HCT116 (cell line): ENCODE measurements at regions not wholly inside any gene's neighbourhood (a gene's known extent, or its start where the extent isn't known, plus 50 kb on each side); places are given as distances from the start of the nearest gene placed in this dataset.

Source experiments
- ATAC-seq: fragments of 200-7000 bp; cut with Tn5 transposase; 2 replicates; pipeline ENCODE4 v1.9.1; 2020; ENCODE audit warnings: mild to moderate bottlenecking, moderate library complexity
- BruUV-seq: library from RNA; stranded (reverse); fragments of 400-500 nt; replicated peaks from 2 replicates; lab custom pipeline; 2021; lab: Mats Ljungman, UMichigan
- CTCF ChIA-PET: fragments of 300-600 bp; sonication (Branson Sonifier 250); formaldehyde crosslinking; loops from one replicate; lab custom pipeline; 2021; ENCODE audit warnings: antibody characterized with exemption; lab: Charles Lee
- POLR2A ChIA-PET: fragments of 300-600, 350-600 bp; sonication (Branson Sonifier 250); formaldehyde crosslinking; loops from one replicate; lab custom pipeline; 2021; ENCODE audit warnings: antibody characterized with exemption; lab: Charles Lee
- RAD21 ChIA-PET, 2 experiments: fragments of 300-600 bp; sonication (Branson Sonifier 250); formaldehyde crosslinking; loops; one replicate each; lab custom pipeline; 2023; ENCODE audit warnings: low total read pairs in 2 of 2; ENCODE audit not compliant: uncharacterized antibody in 2 of 2, unreplicated experiment in 2 of 2, low non-redundant PET in 1 of 2; lab: Charles Lee
- DNase-seq: peaks from one replicate; pipeline ENCODE4 v3.0.0-alpha.2; 2010; ENCODE audit warnings: low read depth, low spot score
- H2AFZ ChIP-seq: fragments of 200-600 bp; shearing (Covaris generic), sonication (generic); 2 replicates; pipeline ENCODE4 v1.6.1; 2017; ENCODE audit warnings: low read depth, mixed run types, mixed read lengths, antibody characterized with exemption, low read length; ENCODE audit not compliant: poor library complexity, severe bottlenecking
- H3K27ac ChIP-seq: 2 replicates; pipeline ENCODE4 v1.5.1; 2012; ENCODE audit warnings: low read depth, low read length
- H3K27me3 ChIP-seq: fragments of 200-600 bp; sonication (generic); 2 replicates; pipeline ENCODE4 v1.6.1; 2016; ENCODE audit warnings: mixed run types, low read length, mixed read lengths; ENCODE audit not compliant: insufficient read depth
- H3K36me3 ChIP-seq, 2 experiments: fragments of 200-500 bp in 1 of 2; fragments of 200-600 bp in 1 of 2; sonication (Bioruptor generic) in 1 of 2; sonication (generic) in 1 of 2; 2 replicates each; pipeline versions ENCODE4 v1.5.1 to v1.6.1; 2014 to 2016; ENCODE audit warnings: low read length in 2 of 2, inconsistent platforms in 1 of 2, mixed read lengths in 1 of 2, mixed run types in 1 of 2; ENCODE audit not compliant: insufficient read depth in 2 of 2, control insufficient read depth in 1 of 2
- H3K4me1 ChIP-seq, 2 experiments: fragments of 200-600 bp in 1 of 2; sonication (generic) in 1 of 2; 2 replicates each; pipeline versions ENCODE4 v1.5.1 to v1.6.1; 2012 to 2017; ENCODE audit warnings: low read length in 2 of 2, inconsistent platforms in 1 of 2, mild to moderate bottlenecking in 1 of 2, mixed read lengths in 1 of 2, mixed run types in 1 of 2, moderate library complexity in 1 of 2; ENCODE audit not compliant: insufficient read depth in 2 of 2, control insufficient read depth in 1 of 2
- H3K4me2 ChIP-seq: fragments of 200-600 bp; sonication (generic); 2 replicates; pipeline ENCODE4 v1.6.1; 2017; ENCODE audit warnings: mixed run types, low read length, mixed read lengths
- H3K4me3 ChIP-seq, 2 experiments: fragments of 200-600 bp in 1 of 2; sonication (generic) in 1 of 2; replicated peaks in 1 of 2; 2 replicates each; pipeline ENCODE4 v1.5.1; 2011 to 2016; ENCODE audit warnings: low read length in 2 of 2, control low read depth in 1 of 2, low read depth in 1 of 2, mild to moderate bottlenecking in 1 of 2, mixed read lengths in 1 of 2, mixed run types in 1 of 2
- H3K79me2 ChIP-seq: fragments of 200-600 bp; sonication (generic); 2 replicates; pipeline ENCODE4 v1.6.1; 2017; ENCODE audit warnings: mild to moderate bottlenecking, mixed run types, low read length, moderate library complexity, mixed read lengths; ENCODE audit not compliant: insufficient read depth
- H3K9ac ChIP-seq: fragments of 200-600 bp; sonication (generic); 2 replicates; pipeline ENCODE4 v1.6.1; 2016; ENCODE audit warnings: low read length, mixed read lengths
- H3K9me2 ChIP-seq: fragments of 200-600 bp; sonication (generic), shearing (Covaris generic); 2 replicates; pipeline ENCODE4 v1.6.1; 2017; ENCODE audit warnings: mixed run types, mild to moderate bottlenecking, moderate library complexity; ENCODE audit not compliant: insufficient read depth
- H3K9me3 ChIP-seq, 2 experiments: fragments of 200-500 bp in 1 of 2; fragments of 200-600 bp in 1 of 2; sonication (Bioruptor generic) in 1 of 2; sonication (generic) in 1 of 2; 2 replicates each; pipeline ENCODE4 v1.6.1; 2014 to 2017; ENCODE audit warnings: low read length in 2 of 2, mixed read lengths in 2 of 2, inconsistent platforms in 1 of 2, low read depth in 1 of 2, mild to moderate bottlenecking in 1 of 2, mixed run types in 1 of 2, moderate library complexity in 1 of 2; ENCODE audit not compliant: control insufficient read depth in 1 of 2, insufficient read depth in 1 of 2
- H4K20me1 ChIP-seq: fragments of 200-600 bp; sonication (generic), shearing (Covaris generic); 2 replicates; pipeline ENCODE4 v1.6.1; 2017; ENCODE audit warnings: mixed run types, mild to moderate bottlenecking, moderate library complexity; ENCODE audit not compliant: insufficient read depth
- ATF3 ChIP-seq: IDR thresholded peaks from 2 replicates; pipeline ENCODE4 v1.6.1; 2012
- CBX3 ChIP-seq: IDR thresholded peaks from 2 replicates; pipeline ENCODE4 v1.6.1; 2012; ENCODE audit warnings: low read depth
- CEBPB ChIP-seq: IDR thresholded peaks from 2 replicates; pipeline ENCODE4 v1.6.1; 2012; ENCODE audit warnings: low read depth
- CTCF ChIP-seq, 3 experiments: fragments of 200-600 bp in 1 of 3; sonication (generic) in 1 of 3; IDR thresholded peaks in 2 of 3; conservative IDR thresholded peaks in 1 of 3; 2 replicates each; pipeline ENCODE4 v1.5.1; 2012 to 2017; ENCODE audit warnings: low read depth in 2 of 3, low read length in 2 of 3, antibody characterized with exemption in 1 of 3, borderline replicate concordance in 1 of 3, control low read depth in 1 of 3, mild to moderate bottlenecking in 1 of 3, mixed read lengths in 1 of 3, mixed run types in 1 of 3, moderate library complexity in 1 of 3; ENCODE audit not compliant: insufficient read depth in 1 of 3
- ELF1 ChIP-seq: IDR thresholded peaks from 2 replicates; pipeline ENCODE4 v1.6.1; 2012; ENCODE audit warnings: low read depth, borderline replicate concordance
- FOSL1 ChIP-seq: IDR thresholded peaks from 2 replicates; pipeline ENCODE4 v1.6.1; 2012; ENCODE audit warnings: low read depth
- POLR2A ChIP-seq: IDR thresholded peaks from 2 replicates; pipeline ENCODE4 v1.7.0; 2011; ENCODE audit warnings: borderline replicate concordance; ENCODE audit not compliant: insufficient read depth, insufficient read length; ENCODE audit errors: extremely low read depth
- SP1 ChIP-seq: IDR thresholded peaks from 2 replicates; pipeline ENCODE4 v1.6.1; 2012; ENCODE audit warnings: low read depth
- YY1 ChIP-seq: IDR thresholded peaks from 2 replicates; pipeline ENCODE4 v1.6.1; 2011; ENCODE audit warnings: low read length, low read depth, moderate library complexity, mild to moderate bottlenecking; ENCODE audit not compliant: insufficient replicate concordance; ENCODE audit errors: extremely low read depth
- ZFX ChIP-seq: fragments of 450-650 bp; IDR thresholded peaks from 2 replicates; pipeline ENCODE4 v1.6.1; 2017
- ZNF274 ChIP-seq: fragments of 200-500 bp; sonication (Bioruptor generic); IDR thresholded peaks from 2 replicates; pipeline ENCODE4 v1.6.1; 2014; ENCODE audit warnings: mild to moderate bottlenecking, low read depth, low read length, inconsistent platforms
- intact Hi-C: fragments of 100-400 bp; cut with micrococcal nuclease; formaldehyde crosslinking; loops from 2 replicates; pipeline ENCODE4 v1.10.0; 2022
- TF ChIP-seq, protein P1 (sequence below): IDR thresholded peaks from 2 replicates; pipeline ENCODE4 v1.6.1; 2012; ENCODE audit warnings: low read depth
- TF ChIP-seq, protein P2 (sequence below): IDR thresholded peaks from 2 replicates; pipeline ENCODE4 v1.6.1; 2012

DNA sequence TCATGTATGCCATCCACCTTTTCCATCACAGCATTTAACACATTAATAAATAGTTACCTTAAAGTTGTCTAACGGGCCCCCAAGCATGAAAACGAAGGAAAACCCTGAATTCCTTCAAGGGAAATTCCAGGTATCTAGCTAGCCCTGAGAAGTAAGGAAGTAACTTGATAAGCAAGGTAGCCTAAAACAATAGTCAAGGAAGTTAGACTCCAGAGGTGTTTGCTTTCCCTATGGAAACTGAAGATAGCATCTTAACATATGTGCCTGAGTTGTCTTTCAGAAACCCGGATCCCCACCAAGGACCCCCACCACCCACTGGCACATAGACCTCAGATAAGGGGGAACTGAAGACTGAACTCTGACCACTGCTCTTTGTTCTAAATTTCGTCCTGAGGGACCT, 127.4 kb downstream of the TBXT start:
- RAD21 ChIA-PET, result no interaction called here
- TF ChIP-seq ELF1 (no peak), POLR2A (no peak), ZNF274 (no peak), ZFX (no peak), SP1 (no peak), FOSL1 (no peak), ATF3 (no peak), CBX3 (no peak), CEBPB (no peak), CTCF (IDR thresholded peaks at IDR 0.05 in 2 of 3, conservative IDR thresholded peaks at IDR 0.05 in 1 of 3; ENCODE audit: borderline replicate concordance in 1 of 3, insufficient read depth in 1 of 3, low read depth in 2 of 3, low read length in 2 of 3) (no peak), YY1 (no peak)
- TF ChIP-seq, protein P1, sequence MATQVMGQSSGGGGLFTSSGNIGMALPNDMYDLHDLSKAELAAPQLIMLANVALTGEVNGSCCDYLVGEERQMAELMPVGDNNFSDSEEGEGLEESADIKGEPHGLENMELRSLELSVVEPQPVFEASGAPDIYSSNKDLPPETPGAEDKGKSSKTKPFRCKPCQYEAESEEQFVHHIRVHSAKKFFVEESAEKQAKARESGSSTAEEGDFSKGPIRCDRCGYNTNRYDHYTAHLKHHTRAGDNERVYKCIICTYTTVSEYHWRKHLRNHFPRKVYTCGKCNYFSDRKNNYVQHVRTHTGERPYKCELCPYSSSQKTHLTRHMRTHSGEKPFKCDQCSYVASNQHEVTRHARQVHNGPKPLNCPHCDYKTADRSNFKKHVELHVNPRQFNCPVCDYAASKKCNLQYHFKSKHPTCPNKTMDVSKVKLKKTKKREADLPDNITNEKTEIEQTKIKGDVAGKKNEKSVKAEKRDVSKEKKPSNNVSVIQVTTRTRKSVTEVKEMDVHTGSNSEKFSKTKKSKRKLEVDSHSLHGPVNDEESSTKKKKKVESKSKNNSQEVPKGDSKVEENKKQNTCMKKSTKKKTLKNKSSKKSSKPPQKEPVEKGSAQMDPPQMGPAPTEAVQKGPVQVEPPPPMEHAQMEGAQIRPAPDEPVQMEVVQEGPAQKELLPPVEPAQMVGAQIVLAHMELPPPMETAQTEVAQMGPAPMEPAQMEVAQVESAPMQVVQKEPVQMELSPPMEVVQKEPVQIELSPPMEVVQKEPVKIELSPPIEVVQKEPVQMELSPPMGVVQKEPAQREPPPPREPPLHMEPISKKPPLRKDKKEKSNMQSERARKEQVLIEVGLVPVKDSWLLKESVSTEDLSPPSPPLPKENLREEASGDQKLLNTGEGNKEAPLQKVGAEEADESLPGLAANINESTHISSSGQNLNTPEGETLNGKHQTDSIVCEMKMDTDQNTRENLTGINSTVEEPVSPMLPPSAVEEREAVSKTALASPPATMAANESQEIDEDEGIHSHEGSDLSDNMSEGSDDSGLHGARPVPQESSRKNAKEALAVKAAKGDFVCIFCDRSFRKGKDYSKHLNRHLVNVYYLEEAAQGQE, result no peak
- TF ChIP-seq, protein P2, sequence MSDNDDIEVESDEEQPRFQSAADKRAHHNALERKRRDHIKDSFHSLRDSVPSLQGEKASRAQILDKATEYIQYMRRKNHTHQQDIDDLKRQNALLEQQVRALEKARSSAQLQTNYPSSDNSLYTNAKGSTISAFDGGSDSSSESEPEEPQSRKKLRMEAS, result no peak
- TF ChIP-seq, all 23 proteins: peak for 0
- H3K79me2 ChIP-seq, result no peaks in the 10 kb centered on the region
- POLR2A ChIA-PET, result no interaction called here
- BruUV-seq, result no TSS peak
- no peak for ATAC-seq
- no peak overlapping the region for H3K9ac ChIP-seq
- no peak overlapping the region for H3K27ac ChIP-seq
- H3K9me3 ChIP-seq, result no peaks in the 10 kb centered on the region
- DNase-seq, result no peak
- H4K20me1 ChIP-seq, result no peaks in the 10 kb centered on the region
- H3K4me2 ChIP-seq, result no peak overlapping the region
- no peak overlapping the region for H3K4me3 ChIP-seq
- H3K4me1 ChIP-seq, result no peaks in the 10 kb centered on the region
- no peak overlapping the region for H2AFZ ChIP-seq
- no peaks in the 10 kb centered on the region for H3K27me3 ChIP-seq
- CTCF ChIA-PET, result no interaction called here
- intact Hi-C loops, result no loop called here
- no peaks in the 10 kb centered on the region for H3K36me3 ChIP-seq
- no peaks in the 10 kb centered on the region for H3K9me2 ChIP-seq
